Mucosa of descending colon (tissue), 3 donors: ENCODE measurements at regions not wholly inside any gene's neighbourhood (a gene's known extent, or its start where the extent isn't known, plus 50 kb on each side); places are given as distances from the start of the nearest gene placed in this dataset.

ENCODE experiments used
- ATAC-seq: fragments of 200-7000 bp; cut with Tn5 transposase; one replicate; pipeline ENCODE4 v1.9.1; 2020; ENCODE audit warnings: mild to moderate bottlenecking, moderate library complexity
- DNase-seq, 3 donors: peaks; one replicate each; pipeline ENCODE4 v3.0.0-alpha.2; 2020
- H3K36me3 ChIP-seq: fragments of 200-600 bp; one replicate; pipeline ENCODE4 v1.8.0; 2021; ENCODE audit warnings: low read depth, mild to moderate bottlenecking
- H3K4me1 ChIP-seq: fragments of 200-600 bp; one replicate; pipeline ENCODE4 v1.8.0; 2021; ENCODE audit warnings: low read depth, mild to moderate bottlenecking
- H3K4me3 ChIP-seq: fragments of 200-600 bp; one replicate; pipeline ENCODE4 v1.8.0; 2021; ENCODE audit warnings: mild to moderate bottlenecking
- H3K9me3 ChIP-seq: fragments of 200-600 bp; one replicate; pipeline ENCODE4 v1.8.0; 2021; ENCODE audit warnings: mild to moderate bottlenecking
- CTCF ChIP-seq: fragments of 200-600 bp; IDR thresholded peaks from one replicate; pipeline ENCODE4 v1.8.0; 2022; ENCODE audit warnings: antibody characterized with exemption, mild to moderate bottlenecking
- intact Hi-C, 2 donors: fragments of 100-400 bp; cut with DNase I in 1 of 2; cut with micrococcal nuclease in 1 of 2; formaldehyde crosslinking; loops; one replicate each; pipeline versions ENCODE4 v1.11.0 to v1.11.1; 2022; cut with DNase I, micrococcal nuclease
- donor health status: DM: no; HTN: no; CAD: no; lungs with moderate emphysema.
- donor health status: DM: no; HTN: no; CAD: no.
- donor health status: DM: no; HTN: yes; CAD: no.

DNA sequence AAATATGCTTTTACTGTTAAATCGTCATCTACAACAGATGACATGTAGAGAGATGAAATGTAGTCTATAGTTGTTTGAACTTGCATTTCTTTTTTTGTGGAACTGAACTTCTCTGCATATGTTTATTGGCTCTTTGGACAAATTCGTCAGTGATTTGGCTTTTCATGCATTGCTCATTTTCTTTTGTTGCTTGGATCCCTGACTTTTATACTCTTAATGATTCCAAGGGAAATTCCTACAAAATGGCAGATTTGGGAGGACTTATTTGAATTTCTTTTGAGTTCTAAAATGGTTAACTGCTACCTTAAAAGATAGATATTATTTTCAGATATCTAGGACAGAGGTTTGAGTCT, 65.4 kb downstream of the UTRN start:
- Histone ChIP-seq H3K36me3 (no peaks in the 10 kb centered on the region), H3K4me1 (no peaks in the 10 kb centered on the region), H3K9me3 (no peaks in the 10 kb centered on the region), H3K4me3 (no peak overlapping the region)
- intact Hi-C loops, result no loop called here
- DNase-seq (no peak), ATAC-seq (no peak)
- no peak for TF ChIP-seq CTCF

GRCh38 chr6:144351379-144352127, 66.4 kb downstream of the UTRN start:
- H3K4me3 ChIP-seq, result no peak overlapping the region
- DNase-seq (no peak), ATAC-seq (peak; percentile 20)
- intact Hi-C loops, result no loop called here
- no peak for TF ChIP-seq CTCF
- H3K4me1 ChIP-seq, result no peaks in the 10 kb centered on the region
- H3K36me3 ChIP-seq, result no peaks in the 10 kb centered on the region
- no peaks in the 10 kb centered on the region for H3K9me3 ChIP-seq

DNA sequence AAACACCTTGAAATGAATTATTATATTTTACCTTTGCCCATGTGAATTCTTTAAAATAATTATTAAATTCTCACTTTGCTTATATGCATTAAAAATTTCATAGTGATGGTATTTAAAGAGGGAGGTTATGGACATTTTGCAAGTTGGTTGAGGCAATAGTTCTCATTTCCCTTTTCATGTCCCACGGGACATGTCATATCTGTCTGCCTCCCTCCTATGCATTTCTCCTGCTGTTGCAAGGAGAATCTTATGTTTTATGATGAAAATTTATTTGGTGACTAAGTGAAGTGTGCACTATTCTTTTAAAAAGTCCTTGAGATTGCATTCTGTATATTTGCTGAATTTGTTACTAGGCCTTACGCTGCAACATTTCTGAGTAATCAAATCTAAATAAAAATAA, 67.2 kb downstream of the UTRN start:
- H3K4me3 ChIP-seq, result no peak overlapping the region
- no peak for TF ChIP-seq CTCF
- intact Hi-C loops, result no loop called here
- no peaks in the 10 kb centered on the region for H3K9me3 ChIP-seq
- H3K36me3 ChIP-seq, result no peaks in the 10 kb centered on the region
- no peak for DNase-seq
- H3K4me1 ChIP-seq, result no peaks in the 10 kb centered on the region
- ATAC-seq, result no peak

GRCh38 chr6:144353871-144354314, 68.8 kb downstream of the UTRN start:
- no peak for TF ChIP-seq CTCF
- Histone ChIP-seq H3K4me3 (no peak overlapping the region), H3K9me3 (no peaks in the 10 kb centered on the region), H3K4me1 (no peaks in the 10 kb centered on the region), H3K36me3 (no peaks in the 10 kb centered on the region)
- DNase-seq, result no peak
- intact Hi-C loops, result no loop called here
- ATAC-seq, result peak; percentile 49

DNA sequence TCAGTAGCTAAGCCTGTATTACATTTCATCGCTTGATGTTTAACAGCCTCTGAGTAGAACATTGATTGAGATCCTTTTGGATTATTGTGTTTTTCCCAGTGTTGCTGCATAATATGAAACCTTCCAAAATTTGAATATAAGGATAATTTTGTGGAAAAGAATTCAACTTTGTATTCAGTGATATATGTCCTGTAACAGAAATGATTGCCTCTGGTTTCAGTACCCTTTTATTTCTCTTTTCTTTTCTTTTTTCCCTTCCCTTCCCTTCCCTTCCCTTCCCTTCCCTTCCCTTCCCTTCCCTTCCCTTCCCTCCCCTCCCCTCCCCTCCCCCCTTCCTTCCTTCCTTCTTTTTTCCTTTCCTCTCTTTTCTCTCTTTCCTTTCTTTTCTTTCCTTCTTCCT, 74.6 kb downstream of the UTRN start:
- intact Hi-C loops, result no loop called here
- H3K4me1 ChIP-seq, result peaks cover 7% of the 10 kb centered on the region
- H3K9me3 ChIP-seq, result no peaks in the 10 kb centered on the region
- no peak for ATAC-seq
- no peaks in the 10 kb centered on the region for H3K36me3 ChIP-seq
- no peak for DNase-seq
- no peak for TF ChIP-seq CTCF
- no peak overlapping the region for H3K4me3 ChIP-seq

DNA sequence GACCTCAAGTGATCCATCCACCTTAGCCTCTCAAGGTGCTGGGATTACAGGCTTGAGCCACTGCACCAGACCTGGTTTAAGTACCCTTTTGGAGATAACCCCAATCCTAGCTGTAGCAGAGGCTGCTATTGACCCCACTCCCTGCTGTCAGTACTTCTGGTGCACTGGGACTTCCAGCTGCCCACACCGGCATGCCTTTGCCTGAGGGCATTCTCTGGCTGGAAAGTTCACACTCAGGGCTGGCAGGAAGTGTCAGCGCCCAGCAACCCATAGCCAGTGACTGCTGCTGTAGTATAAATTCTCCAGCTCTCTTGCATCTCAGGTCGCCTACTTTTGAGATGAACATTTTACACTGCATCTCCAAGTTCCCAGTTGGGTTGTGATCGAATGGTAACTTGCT, 75.3 kb downstream of the UTRN start:
- TF ChIP-seq CTCF, result no peak
- Histone ChIP-seq H3K9me3 (no peaks in the 10 kb centered on the region), H3K36me3 (no peaks in the 10 kb centered on the region), H3K4me3 (no peak overlapping the region), H3K4me1 (peaks cover 7% of the 10 kb centered on the region)
- DNase-seq (no peak), ATAC-seq (no peak)
- intact Hi-C loops, result no loop called here
